A549 (cell line): ENCODE measurements at regions not wholly inside any gene's neighbourhood (a gene's known extent, or its start where the extent isn't known, plus 50 kb on each side); places are given as distances from the start of the nearest gene placed in this dataset.

Source experiments
- CTCF ChIP-seq: fragments of >200 bp; sonication (Bioruptor Twin); formaldehyde crosslinking; IDR thresholded peaks from 3 replicates; pipeline ENCODE4 v1.5.1; 2016
- HDAC2 ChIP-seq: fragments of 200-600 bp; sonication (generic); IDR thresholded peaks from 2 replicates; pipeline ENCODE4 v1.6.1; 2016
- HOXA7 ChIP-seq: fragments of 250-450 bp; sonication (Bioruptor Pico); IDR thresholded peaks from 2 replicates; pipeline ENCODE4 v1.5.0; 2020; ENCODE audit warnings: mild to moderate bottlenecking, moderate library complexity
- MAX ChIP-seq: IDR thresholded peaks from 2 replicates; pipeline ENCODE4 v1.6.1; 2012
- NR3C1 ChIP-seq: fragments of >200 bp; sonication (Bioruptor Twin); formaldehyde crosslinking; IDR thresholded peaks from 3 replicates; pipeline ENCODE4 v1.6.1; 2017
- POLR2A ChIP-seq: IDR thresholded peaks from 2 replicates; pipeline ENCODE4 v1.6.1; 2012; ENCODE audit warnings: mild to moderate bottlenecking, low read length
- SREBF2 ChIP-seq: fragments of 450-650 bp; IDR thresholded peaks from 2 replicates; pipeline ENCODE4 v1.6.1; 2014; ENCODE audit warnings: mild to moderate bottlenecking, moderate library complexity

DNA sequence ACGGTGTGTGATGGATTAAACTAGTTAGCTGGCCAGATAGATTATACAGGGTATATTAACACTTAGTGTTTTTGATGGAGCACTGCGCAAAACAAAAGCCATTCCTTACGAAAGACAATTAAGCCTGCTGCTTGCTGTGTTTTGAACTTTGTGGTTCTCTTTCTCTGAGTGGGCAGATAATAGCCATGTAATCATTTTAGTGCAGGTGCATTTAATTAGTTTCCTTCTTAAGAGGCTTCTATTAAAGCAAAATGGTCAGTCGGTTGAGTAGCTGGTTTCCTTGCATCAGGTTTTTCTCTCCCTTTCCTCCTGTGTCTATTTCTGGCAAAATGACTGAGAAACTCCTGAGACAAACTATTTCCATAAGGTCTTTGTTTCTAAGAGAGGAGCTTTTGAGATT, 512.5 kb downstream of the DMAC1 start:
- TF ChIP-seq SREBF2 = no peak
- no peak for TF ChIP-seq CTCF
- TF ChIP-seq HOXA7 = no peak
- no peak for TF ChIP-seq NR3C1
- TF ChIP-seq HDAC2 = no peak
- no peak for TF ChIP-seq POLR2A
- TF ChIP-seq MAX = no peak
